ENCODE measurements at regions not wholly inside any gene's neighbourhood (a gene's known extent, or its start where the extent isn't known, plus 50 kb on each side); places are given as distances from the start of the nearest gene placed in this dataset.

DNA sequence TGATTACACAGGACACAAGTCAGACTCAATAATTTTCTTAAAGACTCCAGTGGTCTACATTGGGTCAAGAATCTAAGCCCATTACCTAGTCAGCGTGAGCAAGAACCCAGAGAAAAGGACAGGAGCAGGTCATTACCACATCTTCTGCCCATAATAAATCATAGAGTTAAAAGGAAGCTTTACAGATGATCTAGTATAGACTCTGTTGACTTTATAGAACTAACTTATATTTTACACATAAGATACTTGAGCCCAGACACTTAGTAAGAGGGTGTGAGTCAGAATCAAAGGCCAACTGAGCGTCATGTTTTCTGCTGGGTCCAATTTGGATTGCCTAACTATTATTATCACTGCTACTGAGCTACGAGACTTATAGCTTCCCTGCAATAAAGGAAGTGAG lies 206.1 kb upstream of the NPSR1 start:
- TF ChIP-seq, protein P1, sequence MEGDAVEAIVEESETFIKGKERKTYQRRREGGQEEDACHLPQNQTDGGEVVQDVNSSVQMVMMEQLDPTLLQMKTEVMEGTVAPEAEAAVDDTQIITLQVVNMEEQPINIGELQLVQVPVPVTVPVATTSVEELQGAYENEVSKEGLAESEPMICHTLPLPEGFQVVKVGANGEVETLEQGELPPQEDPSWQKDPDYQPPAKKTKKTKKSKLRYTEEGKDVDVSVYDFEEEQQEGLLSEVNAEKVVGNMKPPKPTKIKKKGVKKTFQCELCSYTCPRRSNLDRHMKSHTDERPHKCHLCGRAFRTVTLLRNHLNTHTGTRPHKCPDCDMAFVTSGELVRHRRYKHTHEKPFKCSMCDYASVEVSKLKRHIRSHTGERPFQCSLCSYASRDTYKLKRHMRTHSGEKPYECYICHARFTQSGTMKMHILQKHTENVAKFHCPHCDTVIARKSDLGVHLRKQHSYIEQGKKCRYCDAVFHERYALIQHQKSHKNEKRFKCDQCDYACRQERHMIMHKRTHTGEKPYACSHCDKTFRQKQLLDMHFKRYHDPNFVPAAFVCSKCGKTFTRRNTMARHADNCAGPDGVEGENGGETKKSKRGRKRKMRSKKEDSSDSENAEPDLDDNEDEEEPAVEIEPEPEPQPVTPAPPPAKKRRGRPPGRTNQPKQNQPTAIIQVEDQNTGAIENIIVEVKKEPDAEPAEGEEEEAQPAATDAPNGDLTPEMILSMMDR (conservative IDR thresholded peaks at IDR 0.05; ENCODE audit: low read depth, low read length) = no peak
- H3K4me3 ChIP-seq (ENCODE audit: low read length) = no peak overlapping the region
- no peak for DNase-seq (ENCODE audit: low read depth)

DNA sequence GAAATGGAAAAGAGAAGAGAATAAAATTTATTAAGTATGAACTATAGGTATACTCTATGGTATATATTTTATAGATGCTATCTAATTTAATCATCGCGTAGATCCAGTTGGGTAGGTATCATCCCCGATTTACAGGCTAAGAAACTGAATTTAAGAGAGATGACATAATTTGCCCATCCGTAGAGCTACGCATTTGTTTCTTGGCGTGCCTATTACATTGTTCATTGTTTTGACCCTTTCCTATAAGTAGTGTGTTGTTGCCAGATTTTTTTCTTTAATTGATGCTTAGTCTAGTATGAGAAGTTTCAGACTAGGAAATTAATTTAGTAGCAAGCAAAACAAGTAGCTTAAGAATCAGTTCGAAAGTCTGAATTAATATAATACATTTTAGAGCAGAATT lies 205.7 kb upstream of the NPSR1 start:
- TF ChIP-seq, protein P1 (conservative IDR thresholded peaks at IDR 0.05; ENCODE audit: low read depth, low read length) = no peak
- H3K4me3 ChIP-seq (ENCODE audit: low read length) = no peak overlapping the region
- no peak for DNase-seq (ENCODE audit: low read depth)

DNA sequence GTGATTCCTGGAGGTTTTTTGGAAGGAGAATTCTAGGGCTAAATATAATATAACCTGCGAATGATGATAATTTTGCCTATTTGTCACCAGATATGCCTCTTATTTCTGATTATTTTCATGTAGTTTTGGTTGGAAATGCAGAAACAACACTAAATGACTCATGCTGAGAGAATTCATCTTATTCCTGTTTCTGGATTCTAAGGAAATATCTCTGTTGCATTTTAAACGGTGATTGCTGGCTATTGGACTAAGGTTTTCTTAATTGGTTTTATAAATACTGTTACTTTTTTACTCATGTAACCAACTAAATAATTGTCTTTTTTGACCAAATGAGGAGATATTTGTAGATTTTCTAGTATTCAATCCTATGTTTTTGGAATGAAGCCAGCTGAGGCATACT lies 204.9 kb upstream of the NPSR1 start:
- no peak overlapping the region for H3K4me3 ChIP-seq (ENCODE audit: low read length)
- TF ChIP-seq, protein P1 (conservative IDR thresholded peaks at IDR 0.05; ENCODE audit: low read depth, low read length) = no peak
- DNase-seq (ENCODE audit: low read depth) = peak; percentile 17

DNA sequence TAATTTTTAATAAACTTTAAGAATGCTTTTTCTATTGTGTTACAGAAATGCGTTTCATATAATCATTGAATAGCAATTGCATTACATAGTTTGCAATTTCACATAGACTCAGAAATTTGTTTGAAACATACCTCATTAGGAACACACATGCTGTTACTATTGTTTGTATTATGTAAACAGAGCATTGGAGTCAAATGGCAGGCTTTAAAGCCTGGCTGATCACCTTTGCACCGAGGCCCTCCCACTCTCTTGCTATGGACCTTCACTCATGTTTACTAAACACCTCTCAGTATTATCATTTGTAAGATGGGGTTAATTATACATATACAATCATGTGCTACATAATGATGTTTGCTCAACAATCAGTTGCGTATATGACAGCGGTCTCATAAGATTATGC lies 203.6 kb upstream of the NPSR1 start:
- TF ChIP-seq, protein P1 (conservative IDR thresholded peaks at IDR 0.05; ENCODE audit: low read depth, low read length) = no peak
- no peak for DNase-seq (ENCODE audit: low read depth)
- H3K4me3 ChIP-seq (ENCODE audit: low read length) = no peak overlapping the region

DNA sequence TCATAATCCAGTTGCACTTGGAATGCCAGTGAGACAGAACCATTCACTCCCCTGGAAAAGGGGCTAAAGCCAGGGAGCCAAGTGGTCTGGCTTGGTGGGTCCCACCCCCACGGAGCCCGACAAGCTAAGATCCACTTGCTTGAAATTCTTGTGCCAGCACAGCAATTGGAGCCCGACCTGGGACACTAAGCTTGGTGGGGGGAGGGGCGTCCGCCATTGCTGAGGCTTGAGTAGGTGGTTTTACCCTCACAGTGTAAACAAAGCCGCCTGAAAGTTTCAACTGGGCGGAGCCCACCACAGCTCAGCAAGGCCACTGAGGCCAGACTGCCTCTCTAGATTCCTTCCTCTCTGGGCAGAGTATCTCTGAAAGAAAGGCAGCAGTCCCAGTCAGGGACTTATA lies 200.7 kb upstream of the NPSR1 start:
- TF ChIP-seq, protein P1 (conservative IDR thresholded peaks at IDR 0.05; ENCODE audit: low read depth, low read length) = no peak
- H3K4me3 ChIP-seq (ENCODE audit: low read length) = no peak overlapping the region
- DNase-seq (ENCODE audit: low read depth) = no peak

DNA sequence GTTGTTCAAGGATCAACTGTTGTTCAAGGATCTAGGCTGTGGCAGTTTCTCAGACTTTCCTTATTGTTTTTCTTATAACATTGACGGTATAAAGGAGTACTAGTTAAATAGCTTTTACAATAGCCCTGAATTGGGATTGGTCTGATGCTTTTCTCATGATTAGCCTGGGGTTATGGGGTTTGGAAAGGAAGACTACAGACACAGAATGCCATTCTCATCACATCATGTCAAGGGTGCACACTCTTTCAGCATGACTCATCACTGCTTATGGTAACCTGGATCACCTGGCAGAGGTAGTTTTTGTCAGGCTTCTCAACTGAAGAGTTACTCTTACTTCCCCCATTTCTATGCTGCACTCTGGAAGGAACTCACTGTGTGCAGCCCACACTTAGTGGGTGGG lies 194.2 kb upstream of the NPSR1 start:
- no peak for DNase-seq (ENCODE audit: low read depth)
- TF ChIP-seq, protein P1 (conservative IDR thresholded peaks at IDR 0.05; ENCODE audit: low read depth, low read length) = no peak
- H3K4me3 ChIP-seq (ENCODE audit: low read length) = no peak overlapping the region

DNA sequence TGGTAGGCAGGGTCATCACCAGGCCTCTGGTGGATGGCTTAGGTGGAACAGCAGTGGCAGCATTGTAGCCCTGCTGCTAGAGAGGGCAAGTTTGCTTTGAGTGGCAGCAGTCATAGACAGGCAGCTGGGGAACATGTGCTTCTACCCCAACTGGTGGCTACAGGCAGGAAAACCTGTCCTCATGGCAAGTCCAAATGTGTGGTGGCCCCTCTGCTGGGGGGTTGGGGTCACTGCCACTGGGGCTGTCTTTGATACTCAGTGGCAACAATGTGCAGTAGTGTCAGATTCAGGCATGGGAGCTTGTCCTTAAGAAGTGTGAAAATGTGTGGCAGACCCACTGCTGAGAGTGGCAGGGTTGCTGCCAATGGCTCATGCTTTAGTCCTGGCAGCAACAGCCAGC lies 186.2 kb upstream of the NPSR1 start:
- DNase-seq (ENCODE audit: low read depth) = no peak
- TF ChIP-seq, protein P1 (conservative IDR thresholded peaks at IDR 0.05; ENCODE audit: low read depth, low read length) = no peak
- no peak overlapping the region for H3K4me3 ChIP-seq (ENCODE audit: low read length)

Measured in retinal pigment epithelial cell (primary cell).